Gastroesophageal sphincter (tissue), 3 donors: ENCODE measurements at regions not wholly inside any gene's neighbourhood (a gene's known extent, or its start where the extent isn't known, plus 50 kb on each side); places are given as distances from the start of the nearest gene placed in this dataset.

Experiments used
- CTCF ChIP-seq, 4 experiments: fragments of 200-600 bp in 2 of 4; fragments of 450-650 bp in 2 of 4; sonication (generic) in 1 of 4; IDR thresholded peaks; one replicate each; pipeline ENCODE4 v1.5.1; 2017 to 2019; ENCODE audit warnings: antibody characterized with exemption in 4 of 4, mild to moderate bottlenecking in 2 of 4, moderate library complexity in 2 of 4
- EP300 ChIP-seq: sonication (generic); formaldehyde crosslinking; IDR thresholded peaks from one replicate; pipeline ENCODE4 v1.6.1; 2017; ENCODE audit warnings: antibody characterized with exemption, mild to moderate bottlenecking
- POLR2A ChIP-seq, 2 donors: fragments of 450-650 bp; IDR thresholded peaks; one replicate each; pipeline ENCODE4 v1.6.1; 2017; ENCODE audit warnings: antibody characterized with exemption in 2 of 2, mild to moderate bottlenecking in 2 of 2, moderate library complexity in 1 of 2
- POLR2AphosphoS5 ChIP-seq: sonication (generic); formaldehyde crosslinking; IDR thresholded peaks from one replicate; pipeline ENCODE4 v1.6.1; 2017; ENCODE audit warnings: antibody characterized with exemption

DNA sequence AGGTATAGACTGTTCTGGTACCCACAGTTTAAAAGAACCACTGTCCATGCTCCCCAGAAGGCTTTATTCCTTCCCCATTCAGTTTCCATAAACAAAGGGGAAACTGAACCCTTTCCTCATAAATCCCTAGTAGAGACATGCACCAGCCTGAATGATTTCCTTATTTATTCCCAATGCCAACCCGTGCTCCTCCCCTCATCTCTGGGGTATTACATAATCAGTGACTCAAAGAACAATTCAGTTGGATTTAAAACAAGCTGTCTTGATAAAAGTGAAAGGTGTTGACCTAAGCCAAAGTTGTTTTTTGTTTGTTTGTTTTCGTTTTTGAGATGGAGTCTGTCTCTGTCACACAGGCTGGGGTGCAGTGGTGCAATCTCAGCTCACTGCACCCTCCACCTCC is 418.5 kb upstream of the CNTNAP5 start:
- TF ChIP-seq CTCF (IDR thresholded peaks at IDR 0.05) = no peak
- no peak for TF ChIP-seq POLR2AphosphoS5
- TF ChIP-seq POLR2A (IDR thresholded peaks at IDR 0.05) = no peak
- TF ChIP-seq EP300 = no peak
